ENCODE measurements at regions not wholly inside any gene's neighbourhood (a gene's known extent, or its start where the extent isn't known, plus 50 kb on each side); places are given as distances from the start of the nearest gene placed in this dataset.
"Not testable (repeated sequence)": the region's sequence is repeated elsewhere in the genome, so short reads cannot be mapped to it uniquely, and the experiment has no call there.

DNA sequence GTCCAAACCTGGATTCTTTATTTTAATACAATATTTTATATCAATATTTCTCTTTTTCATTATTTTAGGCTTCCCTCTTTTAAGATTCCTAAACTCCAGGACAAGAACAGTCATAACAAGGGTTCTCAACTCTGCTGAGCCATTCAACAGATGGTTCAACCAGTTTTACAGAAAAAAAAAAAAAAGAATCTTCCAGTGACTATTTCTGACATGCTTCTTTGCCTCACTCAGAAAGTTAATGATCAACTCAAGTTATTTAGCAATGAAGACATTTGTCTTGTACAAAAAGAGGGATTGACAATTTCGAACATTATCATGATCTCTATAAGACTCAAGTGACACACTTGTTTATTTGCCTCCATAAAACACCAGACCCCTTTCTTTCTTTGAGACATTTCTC lies 282.6 kb upstream of the GRID2 start:
- Mint-ChIP-seq H3K4me3 (no peak overlapping the region), H3K36me3 (no peaks in the 10 kb centered on the region), H3K9me3 (peaks cover 0 to 10% (median 6%) of the 10 kb centered on the region in 7 donors), H3K4me1 (no peaks in the 10 kb centered on the region), H3K27me3 (ENCODE audit: low read depth in 3 of 3) (peaks cover 0 to 1% (median 0%) of the 10 kb centered on the region in 3 donors), H3K27ac (no peak overlapping the region)
- Histone ChIP-seq H3K79me2 (ENCODE audit: insufficient read depth, low read length) (no peaks in the 10 kb centered on the region), H3K4me2 (replicated peaks; ENCODE audit: extremely low read depth, low read length, poor library complexity, severe bottlenecking) (no peak overlapping the region), H2AFZ (ENCODE audit: insufficient read depth, low read depth, low read length, poor library complexity, severe bottlenecking) (no peak overlapping the region), H3K36me3 (replicated peaks in 1 of 2; ENCODE audit: control insufficient read depth in 1 of 2, insufficient read depth in 2 of 2, low read length in 2 of 2) (no peaks in the 10 kb centered on the region), H3K9ac (ENCODE audit: insufficient read depth, low read length, poor library complexity, severe bottlenecking) (no peak overlapping the region), H3K9me3 (replicated peaks in 1 of 2; ENCODE audit: control insufficient read depth in 1 of 2, insufficient read depth in 1 of 2, low read length in 2 of 2) (peaks cover 0 to 9% of the 10 kb centered on the region in 2 donors), H3K27ac (ENCODE audit: low read depth in 1 of 2, low read length in 2 of 2) (no peak overlapping the region), H3K4me3 (replicated peaks in 1 of 3; ENCODE audit: low read depth in 2 of 3, low read length in 3 of 3) (no peak overlapping the region), H4K20me1 (ENCODE audit: insufficient read depth, low read length) (no peaks in the 10 kb centered on the region), H3K4me1 (ENCODE audit: control insufficient read depth in 1 of 2, insufficient read depth in 2 of 2, low read length in 2 of 2) (no peaks in the 10 kb centered on the region), H3K27me3 (ENCODE audit: control insufficient read depth in 2 of 2, insufficient read depth in 2 of 2, low read length in 2 of 2) (no peaks in the 10 kb centered on the region)
- no peak for DNase-seq
- no CpG with 5 or more reads among the region's 1 CpG for WGBS (ENCODE audit: insufficient coverage)
- TF ChIP-seq, protein P1, sequence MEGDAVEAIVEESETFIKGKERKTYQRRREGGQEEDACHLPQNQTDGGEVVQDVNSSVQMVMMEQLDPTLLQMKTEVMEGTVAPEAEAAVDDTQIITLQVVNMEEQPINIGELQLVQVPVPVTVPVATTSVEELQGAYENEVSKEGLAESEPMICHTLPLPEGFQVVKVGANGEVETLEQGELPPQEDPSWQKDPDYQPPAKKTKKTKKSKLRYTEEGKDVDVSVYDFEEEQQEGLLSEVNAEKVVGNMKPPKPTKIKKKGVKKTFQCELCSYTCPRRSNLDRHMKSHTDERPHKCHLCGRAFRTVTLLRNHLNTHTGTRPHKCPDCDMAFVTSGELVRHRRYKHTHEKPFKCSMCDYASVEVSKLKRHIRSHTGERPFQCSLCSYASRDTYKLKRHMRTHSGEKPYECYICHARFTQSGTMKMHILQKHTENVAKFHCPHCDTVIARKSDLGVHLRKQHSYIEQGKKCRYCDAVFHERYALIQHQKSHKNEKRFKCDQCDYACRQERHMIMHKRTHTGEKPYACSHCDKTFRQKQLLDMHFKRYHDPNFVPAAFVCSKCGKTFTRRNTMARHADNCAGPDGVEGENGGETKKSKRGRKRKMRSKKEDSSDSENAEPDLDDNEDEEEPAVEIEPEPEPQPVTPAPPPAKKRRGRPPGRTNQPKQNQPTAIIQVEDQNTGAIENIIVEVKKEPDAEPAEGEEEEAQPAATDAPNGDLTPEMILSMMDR (IDR thresholded peaks at IDR 0.05): no peak
- intact Hi-C loops (cut with micrococcal nuclease): no loop called here

DNA sequence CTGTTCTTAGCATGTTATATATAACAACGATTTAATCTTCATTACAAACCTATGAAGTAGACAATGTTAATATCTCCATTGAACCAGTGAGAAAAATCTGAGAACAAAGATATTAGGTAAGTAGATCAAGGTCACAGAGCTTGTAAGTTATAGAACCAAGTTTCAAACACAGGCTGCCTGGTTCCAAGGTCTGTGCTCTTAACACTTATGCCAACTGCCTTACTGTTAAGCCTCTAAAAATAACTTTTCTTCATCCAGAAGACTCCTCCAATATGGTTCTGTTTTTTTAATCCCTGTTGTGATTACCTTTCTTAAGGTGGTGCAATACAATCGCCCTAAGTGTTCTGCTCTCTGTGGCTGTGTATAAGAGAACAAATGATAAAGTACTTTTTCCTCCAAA lies 282.0 kb upstream of the GRID2 start:
- peaks cover 0 to 9% of the 10 kb centered on the region in 2 donors for H3K9me3 ChIP-seq (replicated peaks in 1 of 2; ENCODE audit: control insufficient read depth in 1 of 2, insufficient read depth in 1 of 2, low read length in 2 of 2)
- H2AFZ ChIP-seq (ENCODE audit: insufficient read depth, low read depth, low read length, poor library complexity, severe bottlenecking): no peak overlapping the region
- no peak for DNase-seq
- no CpG with 5 or more reads among the region's 2 CpGs for WGBS (ENCODE audit: insufficient coverage)
- H3K4me1 ChIP-seq (ENCODE audit: control insufficient read depth in 1 of 2, insufficient read depth in 2 of 2, low read length in 2 of 2): no peaks in the 10 kb centered on the region
- H3K27ac ChIP-seq (ENCODE audit: low read depth in 1 of 2, low read length in 2 of 2): no peak overlapping the region
- Mint-ChIP-seq H3K27ac (no peak overlapping the region), H3K4me3 (no peak overlapping the region), H3K27me3 (ENCODE audit: low read depth in 3 of 3) (peaks cover 0 to 3% (median 0%) of the 10 kb centered on the region in 3 donors), H3K9me3 (peaks cover 0 to 14% (median 7%) of the 10 kb centered on the region in 7 donors), H3K4me1 (no peaks in the 10 kb centered on the region), H3K36me3 (no peaks in the 10 kb centered on the region)
- H4K20me1 ChIP-seq (ENCODE audit: insufficient read depth, low read length): no peaks in the 10 kb centered on the region
- intact Hi-C loops (cut with micrococcal nuclease): no loop called here
- no peak overlapping the region for H3K9ac ChIP-seq (ENCODE audit: insufficient read depth, low read length, poor library complexity, severe bottlenecking)
- H3K79me2 ChIP-seq (ENCODE audit: insufficient read depth, low read length): no peaks in the 10 kb centered on the region
- H3K36me3 ChIP-seq (replicated peaks in 1 of 2; ENCODE audit: control insufficient read depth in 1 of 2, insufficient read depth in 2 of 2, low read length in 2 of 2): no peaks in the 10 kb centered on the region
- H3K4me2 ChIP-seq (replicated peaks; ENCODE audit: extremely low read depth, low read length, poor library complexity, severe bottlenecking): no peak overlapping the region
- H3K4me3 ChIP-seq (replicated peaks in 1 of 3; ENCODE audit: low read depth in 2 of 3, low read length in 3 of 3): no peak overlapping the region
- H3K27me3 ChIP-seq (ENCODE audit: control insufficient read depth in 2 of 2, insufficient read depth in 2 of 2, low read length in 2 of 2): no peaks in the 10 kb centered on the region
- TF ChIP-seq, protein P1 (IDR thresholded peaks at IDR 0.05): no peak

DNA sequence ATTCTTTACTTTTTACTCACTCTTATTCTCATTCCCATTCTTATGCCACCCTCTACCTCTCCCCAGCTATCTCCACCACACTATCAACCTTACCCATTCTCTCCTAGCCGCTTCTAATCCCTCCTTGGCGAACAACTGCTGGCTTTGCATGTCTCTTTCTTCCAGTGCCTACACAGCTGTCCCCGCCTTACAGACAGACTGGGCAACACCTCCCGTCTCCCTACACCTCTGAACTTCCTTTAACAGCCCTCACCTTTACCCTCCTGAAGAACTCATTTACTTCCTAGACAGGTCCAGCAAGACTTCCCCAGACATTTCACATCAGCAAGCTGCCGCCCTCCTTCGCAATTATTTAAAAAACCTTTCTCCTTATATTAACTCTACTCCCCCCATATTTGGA lies 274.9 kb upstream of the GRID2 start:
- H3K9ac ChIP-seq (ENCODE audit: insufficient read depth, low read length, poor library complexity, severe bottlenecking); DNase-seq; H3K27me3 Mint-ChIP-seq (ENCODE audit: low read depth in 3 of 3); H3K27me3 ChIP-seq (ENCODE audit: control insufficient read depth in 2 of 2, insufficient read depth in 2 of 2, low read length in 2 of 2); H2AFZ ChIP-seq (ENCODE audit: insufficient read depth, low read depth, low read length, poor library complexity, severe bottlenecking); H3K4me1 Mint-ChIP-seq; H3K27ac Mint-ChIP-seq; H4K20me1 ChIP-seq (ENCODE audit: insufficient read depth, low read length); H3K36me3 Mint-ChIP-seq; H3K4me1 ChIP-seq (ENCODE audit: control insufficient read depth in 1 of 2, insufficient read depth in 2 of 2, low read length in 2 of 2); H3K79me2 ChIP-seq (ENCODE audit: insufficient read depth, low read length); H3K4me3 Mint-ChIP-seq; H3K4me3 ChIP-seq (replicated peaks in 1 of 3; ENCODE audit: low read depth in 2 of 3, low read length in 3 of 3); H3K36me3 ChIP-seq (replicated peaks in 1 of 2; ENCODE audit: control insufficient read depth in 1 of 2, insufficient read depth in 2 of 2, low read length in 2 of 2); H3K4me2 ChIP-seq (replicated peaks; ENCODE audit: extremely low read depth, low read length, poor library complexity, severe bottlenecking); H3K27ac ChIP-seq (ENCODE audit: low read depth in 1 of 2, low read length in 2 of 2); intact Hi-C loops (cut with micrococcal nuclease): not testable (repeated sequence)
- WGBS (ENCODE audit: insufficient coverage): 92% methylated on average over 5 of the region's 6 CpGs
- peaks cover 6 to 15% of the 10 kb centered on the region in 2 donors for H3K9me3 ChIP-seq (replicated peaks in 1 of 2; ENCODE audit: control insufficient read depth in 1 of 2, insufficient read depth in 1 of 2, low read length in 2 of 2)
- H3K9me3 Mint-ChIP-seq: peaks cover 0 to 13% (median 7%) of the 10 kb centered on the region in 7 donors
